A549 (cell line): ENCODE measurements at regions not wholly inside any gene's neighbourhood (a gene's known extent, or its start where the extent isn't known, plus 50 kb on each side); places are given as distances from the start of the nearest gene placed in this dataset.

Experiments used
- ATAC-seq, 2 experiments: fragments of 200-7000 bp in 1 of 2; fragments of >200 bp in 1 of 2; cut with Nextera tagmentation in 1 of 2; cut with Tn5 transposase in 1 of 2; 3 replicates each; pipeline versions ENCODE4 v1.8.0 to v1.9.1; 2018 to 2020; ENCODE audit warnings: mild to moderate bottlenecking in 1 of 2, moderate library complexity in 1 of 2
- CTCF ChIA-PET: fragments of 300-600 bp; sonication (Branson Sonifier 250); formaldehyde crosslinking; extraction: SDS; loops from one replicate; lab custom pipeline; 2021; ENCODE audit warnings: antibody characterized with exemption, inconsistent platforms; lab: Yijun Ruan, JAX
- POLR2A ChIA-PET: fragments of 350-600 bp; formaldehyde crosslinking; extraction: SDS; loops from one replicate; lab custom pipeline; 2021; ENCODE audit warnings: antibody characterized with exemption, inconsistent platforms; lab: Yijun Ruan, JAX
- DNase-seq, 2 experiments: peaks; one replicate each; pipeline versions ENCODE4 v3.0.0 to v3.0.0-alpha.2; 2011 to 2016; ENCODE audit warnings: low read depth in 1 of 2, low spot score in 1 of 2
- FAIRE-seq: peaks from 2 replicates; lab custom pipeline; 2011; peaks lifted over from hg19 to GRCh38; lab: Jason Lieb, UNC
- H3K27ac ChIP-seq, 2 experiments: fragments of >200 bp; sonication (Bioruptor Twin); formaldehyde crosslinking; 3 replicates each; pipeline ENCODE4 v1.5.1; 2016 to 2017
- H3K4me1 ChIP-seq: fragments of >200 bp; sonication (Bioruptor Twin); formaldehyde crosslinking; 3 replicates; pipeline ENCODE4 v1.6.1; 2016
- H3K4me2 ChIP-seq: fragments of >200 bp; sonication (Bioruptor Twin); formaldehyde crosslinking; 3 replicates; pipeline ENCODE4 v1.6.1; 2016
- H3K4me3 ChIP-seq: fragments of >200 bp; sonication (Bioruptor Twin); formaldehyde crosslinking; 3 replicates; pipeline ENCODE4 v1.5.1; 2016
- H3K9me3 ChIP-seq: fragments of >200 bp; sonication (Bioruptor Twin); formaldehyde crosslinking; 3 replicates; pipeline ENCODE4 v1.6.1; 2016
- CBX2 ChIP-seq: fragments of 200-600 bp; sonication (generic); IDR thresholded peaks from 2 replicates; pipeline ENCODE4 v1.6.1; 2016; ENCODE audit warnings: low read depth, mild to moderate bottlenecking, borderline replicate concordance
- EHMT2 ChIP-seq: fragments of 200-600 bp; sonication (generic); IDR thresholded peaks from 2 replicates; pipeline ENCODE4 v1.6.1; 2016; ENCODE audit warnings: antibody characterized with exemption, low read depth, mild to moderate bottlenecking, moderate library complexity
- FOSL2 ChIP-seq, 2 experiments: fragments of 450-650 bp in 1 of 2; fragments of >200 bp in 1 of 2; sonication (Bioruptor Twin) in 1 of 2; formaldehyde crosslinking; IDR thresholded peaks; 2 replicates each; pipeline versions ENCODE4 v1.5.0 to v1.6.1; 2016 to 2020; ENCODE audit warnings: mild to moderate bottlenecking in 1 of 2, moderate library complexity in 1 of 2
- FOXS1 ChIP-seq: fragments of 250-450 bp; sonication (Bioruptor Pico); IDR thresholded peaks from 2 replicates; pipeline ENCODE4 v1.5.0; 2020; ENCODE audit warnings: mild to moderate bottlenecking, moderate library complexity
- GATA3 ChIP-seq: IDR thresholded peaks from 2 replicates; pipeline ENCODE4 v1.6.1; 2012; ENCODE audit warnings: borderline replicate concordance
- HOXA7 ChIP-seq: fragments of 250-450 bp; sonication (Bioruptor Pico); IDR thresholded peaks from 2 replicates; pipeline ENCODE4 v1.5.0; 2020; ENCODE audit warnings: mild to moderate bottlenecking, moderate library complexity
- KDM5A ChIP-seq: fragments of 200-600 bp; sonication (generic); IDR thresholded peaks from 2 replicates; pipeline ENCODE4 v1.6.1; 2016; ENCODE audit warnings: antibody characterized with exemption, mild to moderate bottlenecking
- MYC ChIP-seq: IDR thresholded peaks from 2 replicates; pipeline ENCODE4 v1.6.1; 2012; ENCODE audit warnings: mild to moderate bottlenecking, inconsistent platforms, low read length, improper control_type of control experiment, borderline replicate concordance
- NR3C1 ChIP-seq: fragments of >200 bp; sonication (Bioruptor Twin); formaldehyde crosslinking; IDR thresholded peaks from 3 replicates; pipeline ENCODE4 v1.6.1; 2017
- RAD21 ChIP-seq, 2 experiments: fragments of >200 bp in 1 of 2; sonication (Bioruptor Twin) in 1 of 2; formaldehyde crosslinking in 1 of 2; IDR thresholded peaks in 1 of 2; conservative IDR thresholded peaks in 1 of 2; 2 replicates in 1 of 2; 3 replicates in 1 of 2; pipeline ENCODE4 v1.6.1; 2012 to 2018; ENCODE audit warnings: inconsistent platforms in 1 of 2
- RARB ChIP-seq: fragments of 250-450 bp; sonication (Bioruptor Pico); IDR thresholded peaks from 2 replicates; pipeline ENCODE4 v1.8.0; 2021; ENCODE audit warnings: mild to moderate bottlenecking, moderate library complexity
- RCOR1 ChIP-seq: fragments of 150-350 bp; IDR thresholded peaks from 2 replicates; pipeline ENCODE4 v1.6.1; 2014; ENCODE audit warnings: antibody characterized with exemption, low read length, low read depth
- SMC3 ChIP-seq: fragments of >200 bp; sonication (Bioruptor Twin); formaldehyde crosslinking; IDR thresholded peaks from 3 replicates; pipeline ENCODE4 v1.6.1; 2018; ENCODE audit warnings: inconsistent platforms
- TFCP2L1 ChIP-seq: fragments of 250-450 bp; sonication (Bioruptor Pico); IDR thresholded peaks from 2 replicates; pipeline ENCODE4 v1.5.0; 2021; ENCODE audit warnings: mild to moderate bottlenecking
- ZNF302 ChIP-seq: fragments of 250-450 bp; sonication (Bioruptor Pico); IDR thresholded peaks from 2 replicates; pipeline ENCODE4 v1.9.0; 2021; ENCODE audit warnings: inconsistent platforms, mild to moderate bottlenecking, moderate library complexity
- ZSCAN20 ChIP-seq: fragments of 250-450 bp; sonication (Bioruptor Pico); IDR thresholded peaks from 2 replicates; pipeline ENCODE4 v1.8.0; 2022; ENCODE audit warnings: mild to moderate bottlenecking, moderate library complexity
- WGBS: methylation state at CpG from one replicate; pipeline ENCODE4 v1.1.6; 2017; ENCODE audit errors: missing lambda C conversion rate; 5-methylcytosine and 5-hydroxymethylcytosine counted together
- TF ChIP-seq, protein P1 (sequence below): fragments of 450-650 bp; IDR thresholded peaks from 2 replicates; pipeline ENCODE4 v1.6.1; 2014; ENCODE audit warnings: antibody characterized with exemption
- TF ChIP-seq, protein P2 (sequence below): IDR thresholded peaks from 2 replicates; pipeline ENCODE4 v1.6.1; 2012; ENCODE audit warnings: low read depth, borderline replicate concordance
- TF ChIP-seq, protein P3 (sequence below): fragments of >200 bp; sonication (Bioruptor Twin); formaldehyde crosslinking; IDR thresholded peaks from 3 replicates; pipeline ENCODE4 v1.5.1; 2016
- TF ChIP-seq, protein P4 (sequence below): fragments of 200-600 bp; sonication (generic); IDR thresholded peaks from 2 replicates; pipeline ENCODE4 v1.6.1; 2016; ENCODE audit warnings: antibody characterized with exemption, mild to moderate bottlenecking, moderate library complexity

DNA sequence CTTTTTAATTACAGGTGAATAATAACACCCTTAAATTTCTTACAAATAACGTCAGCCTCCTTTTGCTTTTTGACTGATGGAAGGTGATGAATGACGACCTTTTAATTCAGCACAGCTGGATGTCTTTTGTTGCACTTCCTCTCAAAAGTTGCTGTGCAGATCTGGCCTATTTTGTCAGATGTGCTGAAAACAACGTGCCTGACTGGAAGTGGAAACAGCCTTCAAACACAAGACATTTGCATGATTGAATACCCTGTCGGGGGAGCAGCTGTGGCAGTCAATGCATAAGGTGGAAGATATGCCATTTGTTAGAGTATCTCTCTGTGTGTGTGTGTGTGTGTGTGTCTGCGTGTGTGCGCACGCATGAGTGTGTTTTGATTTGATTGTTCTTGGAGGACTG is 579.7 kb downstream of the SPRY1 start (continued):
- TF ChIP-seq, protein P1, sequence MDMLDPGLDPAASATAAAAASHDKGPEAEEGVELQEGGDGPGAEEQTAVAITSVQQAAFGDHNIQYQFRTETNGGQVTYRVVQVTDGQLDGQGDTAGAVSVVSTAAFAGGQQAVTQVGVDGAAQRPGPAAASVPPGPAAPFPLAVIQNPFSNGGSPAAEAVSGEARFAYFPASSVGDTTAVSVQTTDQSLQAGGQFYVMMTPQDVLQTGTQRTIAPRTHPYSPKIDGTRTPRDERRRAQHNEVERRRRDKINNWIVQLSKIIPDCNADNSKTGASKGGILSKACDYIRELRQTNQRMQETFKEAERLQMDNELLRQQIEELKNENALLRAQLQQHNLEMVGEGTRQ: no peak

DNA sequence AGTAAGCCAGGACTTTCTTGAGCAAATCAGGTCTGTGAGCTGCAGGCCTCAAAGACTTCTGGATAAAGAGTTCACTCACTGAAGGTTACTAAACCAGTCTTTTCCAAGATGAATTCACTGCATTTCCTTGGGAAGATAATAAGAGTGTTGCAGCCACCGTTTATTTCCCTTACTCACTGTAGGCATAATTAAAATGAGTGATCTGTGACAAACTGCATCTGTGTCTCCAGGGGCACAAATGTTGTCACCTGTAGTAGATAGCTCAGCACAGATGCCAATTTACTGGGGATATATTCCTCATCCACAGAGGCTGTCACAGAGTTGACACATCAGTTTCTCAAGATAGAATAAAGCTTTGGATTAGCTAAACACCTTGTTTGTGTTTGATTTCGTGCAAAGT is 580.2 kb downstream of the SPRY1 start:
- ATAC-seq (no peak), FAIRE-seq (no peak), DNase-seq (no peak)
- WGBS: 3% methylated on average over 2 of the region's 2 CpGs
- H3K9me3 ChIP-seq: no peaks in the 10 kb centered on the region
- no peak for TF ChIP-seq HOXA7 (CRISPR knock-in tag)
- no peak for TF ChIP-seq NR3C1
- TF ChIP-seq, protein P2, sequence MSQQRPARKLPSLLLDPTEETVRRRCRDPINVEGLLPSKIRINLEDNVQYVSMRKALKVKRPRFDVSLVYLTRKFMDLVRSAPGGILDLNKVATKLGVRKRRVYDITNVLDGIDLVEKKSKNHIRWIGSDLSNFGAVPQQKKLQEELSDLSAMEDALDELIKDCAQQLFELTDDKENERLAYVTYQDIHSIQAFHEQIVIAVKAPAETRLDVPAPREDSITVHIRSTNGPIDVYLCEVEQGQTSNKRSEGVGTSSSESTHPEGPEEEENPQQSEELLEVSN: no peak
- ChIA-PET POLR2A (no interaction called here), CTCF (no interaction called here)
- H3K4me1 ChIP-seq: no peaks in the 10 kb centered on the region
- H3K4me2 ChIP-seq: no peak overlapping the region
- H3K27ac ChIP-seq: no peak overlapping the region
- H3K4me3 ChIP-seq: no peak overlapping the region

DNA sequence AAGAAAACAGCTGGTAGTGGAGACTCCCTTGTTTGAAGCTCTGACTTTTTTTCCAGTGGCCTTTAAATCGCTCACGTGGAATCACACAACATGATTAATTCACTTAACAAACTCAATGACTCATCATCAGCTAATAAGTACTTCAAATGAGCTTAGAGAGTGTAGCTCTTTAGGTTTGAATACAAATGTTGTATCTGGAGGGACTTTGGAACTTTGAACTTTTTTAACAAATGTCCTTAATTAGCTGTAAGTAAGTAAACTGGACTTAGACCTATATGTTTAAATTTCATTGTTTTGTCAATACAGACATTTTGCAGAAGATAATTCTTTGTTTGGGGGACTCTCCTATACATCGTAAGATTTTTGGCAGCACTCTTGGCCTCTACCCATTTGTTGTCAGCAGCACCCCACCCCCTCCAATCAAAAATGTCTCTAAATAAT is 581.1 kb downstream of the SPRY1 start:
- Histone ChIP-seq H3K4me2 (no peak overlapping the region), H3K9me3 (no peaks in the 10 kb centered on the region), H3K4me1 (no peaks in the 10 kb centered on the region), H3K4me3 (no peak overlapping the region), H3K27ac (no peak overlapping the region)
- CTCF ChIA-PET: no interaction called here
- FAIRE-seq (no peak), DNase-seq (no peak), ATAC-seq (no peak)
- POLR2A ChIA-PET: no interaction called here
- TF ChIP-seq, protein P1: no peak
- TF ChIP-seq RCOR1: no peak
- TF ChIP-seq EHMT2: no peak
- TF ChIP-seq GATA3: no peak
- TF ChIP-seq, protein P3, sequence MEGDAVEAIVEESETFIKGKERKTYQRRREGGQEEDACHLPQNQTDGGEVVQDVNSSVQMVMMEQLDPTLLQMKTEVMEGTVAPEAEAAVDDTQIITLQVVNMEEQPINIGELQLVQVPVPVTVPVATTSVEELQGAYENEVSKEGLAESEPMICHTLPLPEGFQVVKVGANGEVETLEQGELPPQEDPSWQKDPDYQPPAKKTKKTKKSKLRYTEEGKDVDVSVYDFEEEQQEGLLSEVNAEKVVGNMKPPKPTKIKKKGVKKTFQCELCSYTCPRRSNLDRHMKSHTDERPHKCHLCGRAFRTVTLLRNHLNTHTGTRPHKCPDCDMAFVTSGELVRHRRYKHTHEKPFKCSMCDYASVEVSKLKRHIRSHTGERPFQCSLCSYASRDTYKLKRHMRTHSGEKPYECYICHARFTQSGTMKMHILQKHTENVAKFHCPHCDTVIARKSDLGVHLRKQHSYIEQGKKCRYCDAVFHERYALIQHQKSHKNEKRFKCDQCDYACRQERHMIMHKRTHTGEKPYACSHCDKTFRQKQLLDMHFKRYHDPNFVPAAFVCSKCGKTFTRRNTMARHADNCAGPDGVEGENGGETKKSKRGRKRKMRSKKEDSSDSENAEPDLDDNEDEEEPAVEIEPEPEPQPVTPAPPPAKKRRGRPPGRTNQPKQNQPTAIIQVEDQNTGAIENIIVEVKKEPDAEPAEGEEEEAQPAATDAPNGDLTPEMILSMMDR: no peak
- TF ChIP-seq FOXS1: no peak
- no peak for TF ChIP-seq MYC
- TF ChIP-seq ZNF302 (CRISPR knock-in tag): no peak
- 80% methylated on average over 3 of the region's 3 CpGs for WGBS

DNA sequence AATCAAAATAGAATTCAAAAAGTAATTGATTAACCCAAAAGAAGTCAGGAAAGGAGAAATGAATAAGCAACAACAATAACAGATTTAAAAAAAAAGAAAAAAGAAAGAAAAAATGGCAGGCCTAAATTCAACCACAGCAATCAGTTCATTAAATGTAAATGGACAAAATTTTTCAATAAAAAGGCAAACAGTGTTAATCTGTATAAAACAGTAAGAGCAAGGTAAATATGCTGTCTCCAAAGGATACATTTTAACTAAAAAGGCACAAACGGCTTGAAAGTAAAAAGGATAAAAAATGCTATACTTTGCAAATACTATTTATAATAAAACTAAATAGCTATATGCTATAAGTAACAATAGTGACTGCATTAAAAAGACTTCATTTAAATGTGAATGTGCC is 582.0 kb downstream of the SPRY1 start:
- no peak overlapping the region for H3K4me2 ChIP-seq
- H3K4me3 ChIP-seq: no peak overlapping the region
- ATAC-seq (no peak), DNase-seq (no peak), FAIRE-seq (no peak)
- 18% methylated on average over 1 of the region's 1 CpG for WGBS
- no peak overlapping the region for H3K27ac ChIP-seq
- ChIA-PET CTCF (interaction anchor here (0.7 kb wide), 1 partner anchor 92 kb away, joined by 3 read pairs; no protein-coding TSS in a partner anchor), POLR2A (no interaction called here)
- H3K9me3 ChIP-seq: no peaks in the 10 kb centered on the region
- no peaks in the 10 kb centered on the region for H3K4me1 ChIP-seq
- no peak for TF ChIP-seq TFCP2L1 (CRISPR knock-in tag)
- TF ChIP-seq, protein P4, sequence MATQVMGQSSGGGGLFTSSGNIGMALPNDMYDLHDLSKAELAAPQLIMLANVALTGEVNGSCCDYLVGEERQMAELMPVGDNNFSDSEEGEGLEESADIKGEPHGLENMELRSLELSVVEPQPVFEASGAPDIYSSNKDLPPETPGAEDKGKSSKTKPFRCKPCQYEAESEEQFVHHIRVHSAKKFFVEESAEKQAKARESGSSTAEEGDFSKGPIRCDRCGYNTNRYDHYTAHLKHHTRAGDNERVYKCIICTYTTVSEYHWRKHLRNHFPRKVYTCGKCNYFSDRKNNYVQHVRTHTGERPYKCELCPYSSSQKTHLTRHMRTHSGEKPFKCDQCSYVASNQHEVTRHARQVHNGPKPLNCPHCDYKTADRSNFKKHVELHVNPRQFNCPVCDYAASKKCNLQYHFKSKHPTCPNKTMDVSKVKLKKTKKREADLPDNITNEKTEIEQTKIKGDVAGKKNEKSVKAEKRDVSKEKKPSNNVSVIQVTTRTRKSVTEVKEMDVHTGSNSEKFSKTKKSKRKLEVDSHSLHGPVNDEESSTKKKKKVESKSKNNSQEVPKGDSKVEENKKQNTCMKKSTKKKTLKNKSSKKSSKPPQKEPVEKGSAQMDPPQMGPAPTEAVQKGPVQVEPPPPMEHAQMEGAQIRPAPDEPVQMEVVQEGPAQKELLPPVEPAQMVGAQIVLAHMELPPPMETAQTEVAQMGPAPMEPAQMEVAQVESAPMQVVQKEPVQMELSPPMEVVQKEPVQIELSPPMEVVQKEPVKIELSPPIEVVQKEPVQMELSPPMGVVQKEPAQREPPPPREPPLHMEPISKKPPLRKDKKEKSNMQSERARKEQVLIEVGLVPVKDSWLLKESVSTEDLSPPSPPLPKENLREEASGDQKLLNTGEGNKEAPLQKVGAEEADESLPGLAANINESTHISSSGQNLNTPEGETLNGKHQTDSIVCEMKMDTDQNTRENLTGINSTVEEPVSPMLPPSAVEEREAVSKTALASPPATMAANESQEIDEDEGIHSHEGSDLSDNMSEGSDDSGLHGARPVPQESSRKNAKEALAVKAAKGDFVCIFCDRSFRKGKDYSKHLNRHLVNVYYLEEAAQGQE: no peak
- no peak for TF ChIP-seq FOXS1
- no peak for TF ChIP-seq SMC3
- TF ChIP-seq RARB: no peak
- TF ChIP-seq FOSL2 (IDR thresholded peaks at IDR 0.05): no peak
- no peak for TF ChIP-seq FOSL2 (CRISPR knock-in tag; IDR thresholded peaks at IDR 0.05)
- TF ChIP-seq, protein P3: no peak
- TF ChIP-seq KDM5A: no peak
- no peak for TF ChIP-seq CBX2
- TF ChIP-seq ZSCAN20 (CRISPR knock-in tag): no peak
- TF ChIP-seq ZNF302 (CRISPR knock-in tag): no peak
- TF ChIP-seq RAD21 (conservative IDR thresholded peaks at IDR 0.05 in 1 of 2, IDR thresholded peaks at IDR 0.05 in 1 of 2): no peak
